ENCODE measurements at regions not wholly inside any gene's neighbourhood (a gene's known extent, or its start where the extent isn't known, plus 50 kb on each side); places are given as distances from the start of the nearest gene placed in this dataset.

DNA sequence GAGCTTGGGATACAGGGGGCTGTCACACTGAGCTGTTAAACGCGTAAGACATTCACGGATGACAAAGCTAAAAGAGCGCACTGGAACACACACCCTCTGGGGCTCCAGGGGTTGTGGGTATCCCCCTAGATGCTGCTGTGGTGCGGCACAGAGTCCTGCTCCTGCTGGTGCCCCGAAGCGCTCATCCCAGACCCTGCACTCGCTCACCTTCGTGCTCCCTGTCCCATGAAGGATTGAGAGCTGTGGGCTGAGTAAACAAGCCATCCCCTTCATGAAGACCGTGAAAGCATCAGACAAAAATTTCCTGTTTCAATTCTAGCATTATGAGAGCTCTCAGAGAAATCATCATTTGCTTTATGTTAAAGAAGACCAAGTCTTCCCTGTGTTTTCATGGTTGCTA lies 463.5 kb upstream of the ADGRL2 start:
- no peak for DNase-seq (ENCODE audit: low spot score)

GRCh38 chr1:81335876-81336275 lies 464.9 kb upstream of the ADGRL2 start:
- Histone ChIP-seq H3K4me1 (ENCODE audit: control insufficient read depth in 4 of 4, insufficient read depth in 4 of 4, low read length in 3 of 4) (peaks cover 0 to 1% (median 0%) of the 10 kb centered on the region in 4 donors), H3K9ac (ENCODE audit: low read depth in 1 of 2, low read length in 2 of 2) (no peak overlapping the region), H3K27me3 (ENCODE audit: control insufficient read depth in 4 of 4, insufficient read depth in 4 of 4, low read length in 3 of 4) (no peaks in the 10 kb centered on the region), H3K36me3 (ENCODE audit: control insufficient read depth in 4 of 4, insufficient read depth in 3 of 4, low read depth in 1 of 4, low read length in 3 of 4) (no peaks in the 10 kb centered on the region), H3K4me3 (ENCODE audit: low read depth in 1 of 3, low read length in 3 of 3) (no peak overlapping the region), H3K9me3 (ENCODE audit: control insufficient read depth in 4 of 4, low read length in 3 of 4) (no peaks in the 10 kb centered on the region), H3K27ac (ENCODE audit: low read depth in 1 of 2, low read length in 2 of 2) (no peak overlapping the region)
- TF ChIP-seq SP1 (IDR thresholded peaks at IDR 0.05) (no peak), FOXA2 (IDR thresholded peaks at IDR 0.05) (no peak), HNF4G (IDR thresholded peaks at IDR 0.05) (no peak), JUND (IDR thresholded peaks at IDR 0.05) (no peak), TAF1 (conservative IDR thresholded peaks at IDR 0.05) (no peak), ZBTB33 (IDR thresholded peaks at IDR 0.05) (no peak), REST (IDR thresholded peaks at IDR 0.05) (no peak), RXRA (IDR thresholded peaks at IDR 0.05) (no peak)
- 77% methylated on average over 2 of the region's 2 CpGs for WGBS
- DNase-seq (ENCODE audit: low spot score), result no peak

More for the DNA sequence above, 463.5 kb upstream of the ADGRL2 start:
- WGBS, result 91% methylated on average over 10 of the region's 10 CpGs
- Histone ChIP-seq H3K27ac (ENCODE audit: low read depth in 1 of 2, low read length in 2 of 2) (no peak overlapping the region), H3K9me3 (ENCODE audit: control insufficient read depth in 4 of 4, low read length in 3 of 4) (no peaks in the 10 kb centered on the region), H3K27me3 (ENCODE audit: control insufficient read depth in 4 of 4, insufficient read depth in 4 of 4, low read length in 3 of 4) (no peaks in the 10 kb centered on the region), H3K4me3 (ENCODE audit: low read depth in 1 of 3, low read length in 3 of 3) (no peak overlapping the region), H3K9ac (ENCODE audit: low read depth in 1 of 2, low read length in 2 of 2) (no peak overlapping the region), H3K36me3 (ENCODE audit: control insufficient read depth in 4 of 4, insufficient read depth in 3 of 4, low read depth in 1 of 4, low read length in 3 of 4) (no peaks in the 10 kb centered on the region), H3K4me1 (ENCODE audit: control insufficient read depth in 4 of 4, insufficient read depth in 4 of 4, low read length in 3 of 4) (peaks cover 0 to 1% (median 0%) of the 10 kb centered on the region in 4 donors)
- TF ChIP-seq HNF4G (IDR thresholded peaks at IDR 0.05) (no peak), TAF1 (conservative IDR thresholded peaks at IDR 0.05) (no peak)
- TF ChIP-seq, protein P1, sequence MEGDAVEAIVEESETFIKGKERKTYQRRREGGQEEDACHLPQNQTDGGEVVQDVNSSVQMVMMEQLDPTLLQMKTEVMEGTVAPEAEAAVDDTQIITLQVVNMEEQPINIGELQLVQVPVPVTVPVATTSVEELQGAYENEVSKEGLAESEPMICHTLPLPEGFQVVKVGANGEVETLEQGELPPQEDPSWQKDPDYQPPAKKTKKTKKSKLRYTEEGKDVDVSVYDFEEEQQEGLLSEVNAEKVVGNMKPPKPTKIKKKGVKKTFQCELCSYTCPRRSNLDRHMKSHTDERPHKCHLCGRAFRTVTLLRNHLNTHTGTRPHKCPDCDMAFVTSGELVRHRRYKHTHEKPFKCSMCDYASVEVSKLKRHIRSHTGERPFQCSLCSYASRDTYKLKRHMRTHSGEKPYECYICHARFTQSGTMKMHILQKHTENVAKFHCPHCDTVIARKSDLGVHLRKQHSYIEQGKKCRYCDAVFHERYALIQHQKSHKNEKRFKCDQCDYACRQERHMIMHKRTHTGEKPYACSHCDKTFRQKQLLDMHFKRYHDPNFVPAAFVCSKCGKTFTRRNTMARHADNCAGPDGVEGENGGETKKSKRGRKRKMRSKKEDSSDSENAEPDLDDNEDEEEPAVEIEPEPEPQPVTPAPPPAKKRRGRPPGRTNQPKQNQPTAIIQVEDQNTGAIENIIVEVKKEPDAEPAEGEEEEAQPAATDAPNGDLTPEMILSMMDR (IDR thresholded peaks at IDR 0.05; ENCODE audit: low read depth, low read length, missing input control), result no peak

DNA sequence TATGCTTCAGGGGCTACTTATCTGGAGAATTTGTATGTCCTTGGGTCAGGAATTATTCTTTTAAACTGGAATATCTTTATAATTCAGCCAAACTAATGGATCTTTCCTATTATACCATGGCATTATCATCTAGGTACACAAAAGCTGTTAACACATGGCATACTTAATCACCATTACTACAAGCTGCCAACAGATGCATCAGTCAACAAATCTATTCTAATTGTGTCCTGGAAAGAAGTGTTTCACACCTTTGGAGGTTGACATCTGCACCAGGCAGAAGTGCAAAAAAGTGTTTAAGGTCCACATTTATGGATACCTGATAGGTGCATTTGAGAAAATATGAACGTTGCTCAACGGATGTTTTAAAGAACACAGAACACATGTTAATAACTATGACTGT lies 470.2 kb upstream of the ADGRL2 start:
- H3K9me3 ChIP-seq (ENCODE audit: control insufficient read depth in 4 of 4, low read length in 3 of 4), result no peaks in the 10 kb centered on the region
- H3K27me3 ChIP-seq (ENCODE audit: control insufficient read depth in 4 of 4, insufficient read depth in 4 of 4, low read length in 3 of 4), result no peaks in the 10 kb centered on the region
- H3K4me3 ChIP-seq (ENCODE audit: low read depth in 1 of 3, low read length in 3 of 3), result no peak overlapping the region
- no peaks in the 10 kb centered on the region for H3K36me3 ChIP-seq (ENCODE audit: control insufficient read depth in 4 of 4, insufficient read depth in 3 of 4, low read depth in 1 of 4, low read length in 3 of 4)
- 80% methylated on average over 2 of the region's 2 CpGs for WGBS
- no peak overlapping the region for H3K9ac ChIP-seq (ENCODE audit: low read depth in 1 of 2, low read length in 2 of 2)
- no peak overlapping the region for H3K27ac ChIP-seq (ENCODE audit: low read depth in 1 of 2, low read length in 2 of 2)
- no peak for DNase-seq (ENCODE audit: low spot score)
- H3K4me1 ChIP-seq (ENCODE audit: control insufficient read depth in 4 of 4, insufficient read depth in 4 of 4, low read length in 3 of 4), result no peaks in the 10 kb centered on the region
- no peak for TF ChIP-seq JUND (IDR thresholded peaks at IDR 0.05)
- no peak for TF ChIP-seq FOXA1 (IDR thresholded peaks at IDR 0.05)
- TF ChIP-seq YY1 (IDR thresholded peaks at IDR 0.05), result no peak
- TF ChIP-seq HNF4A (conservative IDR thresholded peaks at IDR 0.05), result no peak
- no peak for TF ChIP-seq REST (IDR thresholded peaks at IDR 0.05)
- TF ChIP-seq ZBTB33 (IDR thresholded peaks at IDR 0.05), result no peak
- no peak for TF ChIP-seq EGR1 (IDR thresholded peaks at IDR 0.05; ENCODE audit: low read depth in 2 of 2)
- no peak for TF ChIP-seq RAD21 (IDR thresholded peaks at IDR 0.05)
- TF ChIP-seq NR2F2 (IDR thresholded peaks at IDR 0.05), result no peak
- TF ChIP-seq HNF4G (IDR thresholded peaks at IDR 0.05), result no peak

Measured in liver (tissue), 8 donors.